ENCODE measurements at regions not wholly inside any gene's neighbourhood (a gene's known extent, or its start where the extent isn't known, plus 50 kb on each side); places are given as distances from the start of the nearest gene placed in this dataset.
A peak's percentile ranks its signal among the peaks of the same experiment; 100 is the strongest.
"Not testable (repeated sequence)": the region's sequence is repeated elsewhere in the genome, so short reads cannot be mapped to it uniquely, and the experiment has no call there.

DNA sequence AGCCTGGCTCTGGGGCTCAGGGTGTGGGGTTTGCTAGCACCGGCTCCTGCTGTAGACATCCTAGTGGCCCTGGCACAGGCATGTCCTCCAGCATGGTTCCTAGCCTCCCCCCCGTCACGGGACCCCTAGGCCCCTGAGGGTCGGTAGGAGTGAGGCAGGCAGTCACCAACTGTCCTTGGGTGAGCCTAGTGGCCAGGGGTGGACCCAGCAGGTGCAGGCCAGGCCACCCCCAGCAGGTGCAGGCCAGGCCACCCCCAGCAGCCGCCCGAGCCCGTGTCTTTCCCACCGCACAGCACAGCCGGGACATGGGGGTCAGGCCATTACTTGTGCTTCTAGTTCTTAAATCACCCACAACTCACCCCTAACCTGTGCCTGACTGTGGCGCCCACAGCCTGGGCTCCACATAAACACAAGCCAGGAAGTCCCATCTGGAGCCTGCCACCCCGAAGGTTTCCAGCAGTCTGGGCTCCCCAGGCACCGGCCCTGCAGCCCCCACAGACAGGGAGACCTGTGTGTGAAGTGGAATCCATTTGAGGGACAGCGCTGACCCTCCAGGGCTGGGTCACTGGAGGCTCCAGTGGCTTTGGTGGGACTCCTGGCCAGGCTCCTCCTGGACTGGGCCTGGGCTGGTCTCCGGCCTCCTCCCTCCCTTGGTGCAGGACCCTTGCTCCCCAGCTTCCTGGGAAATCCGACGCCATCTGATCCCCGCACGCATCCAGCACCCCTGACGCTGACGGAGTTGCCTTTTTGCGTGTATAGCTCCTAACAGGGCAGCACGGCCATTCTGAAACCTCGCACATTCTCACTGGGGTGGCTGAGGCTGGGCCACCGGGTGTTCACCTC is 114.1 kb upstream of the LPCAT1 start:
- Mint-ChIP-seq H3K9me3 (no peaks in the 10 kb centered on the region), H3K36me3 (ENCODE audit: low read depth) (peaks cover 8% of the 10 kb centered on the region), H3K27ac (no peak overlapping the region), H3K27me3 (peaks cover 13% of the 10 kb centered on the region), H3K4me3 (no peak overlapping the region), H3K4me1 (ENCODE audit: low read depth) (peaks cover 31% of the 10 kb centered on the region)
- peak; percentile 21 for DNase-seq

- Mint-ChIP-seq H3K36me3 (ENCODE audit: low read depth) (peaks cover 11% of the 10 kb centered on the region), H3K9me3 (no peaks in the 10 kb centered on the region), H3K4me3 (no peak overlapping the region), H3K27ac (no peak overlapping the region), H3K4me1 (ENCODE audit: low read depth) (peaks cover 38% of the 10 kb centered on the region), H3K27me3 (peaks cover 11% of the 10 kb centered on the region)
- peak; percentile 20 for DNase-seq
Measured at GRCh38 chr5:1636981-1637638, 113.3 kb upstream of the LPCAT1 start.

- peaks cover 15% of the 10 kb centered on the region for H3K36me3 Mint-ChIP-seq (ENCODE audit: low read depth)
- not testable (repeated sequence) for H3K4me3 Mint-ChIP-seq, H3K9me3 Mint-ChIP-seq, H3K27me3 Mint-ChIP-seq
- DNase-seq: peak; percentile 24
- peak overlapping the region; percentile 26 for H3K27ac Mint-ChIP-seq
- H3K4me1 Mint-ChIP-seq (ENCODE audit: low read depth): peaks cover 40% of the 10 kb centered on the region
Measured at GRCh38 chr5:1636208-1636770, 112.5 kb upstream of the LPCAT1 start.

DNA sequence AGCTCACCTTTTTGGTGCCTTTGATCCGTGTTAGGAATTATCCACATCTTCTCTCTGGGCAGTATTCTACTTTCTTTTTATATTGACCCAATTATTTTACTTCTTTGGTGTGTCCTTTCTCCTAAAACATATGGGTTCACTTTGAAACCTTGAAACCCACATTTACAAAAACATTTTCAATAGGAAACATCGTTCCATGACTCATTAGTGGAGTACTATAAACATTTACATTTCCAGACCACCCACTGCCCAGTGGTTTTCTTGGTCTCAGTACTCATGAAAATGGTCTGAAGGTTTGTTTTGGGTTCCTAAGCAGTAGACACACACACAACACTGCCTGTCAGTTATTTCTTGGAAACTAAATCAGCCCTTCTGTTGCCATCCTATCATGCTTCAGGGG is 111.7 kb upstream of the LPCAT1 start:
- not testable (repeated sequence) for DNase-seq, H3K9me3 Mint-ChIP-seq, H3K27me3 Mint-ChIP-seq
- peaks cover 24% of the 10 kb centered on the region for H3K36me3 Mint-ChIP-seq (ENCODE audit: low read depth)
- H3K4me3 Mint-ChIP-seq: peak overlapping the region; percentile 92
- H3K4me1 Mint-ChIP-seq (ENCODE audit: low read depth): peaks cover 42% of the 10 kb centered on the region
- H3K27ac Mint-ChIP-seq: peak overlapping the region; percentile 76

DNA sequence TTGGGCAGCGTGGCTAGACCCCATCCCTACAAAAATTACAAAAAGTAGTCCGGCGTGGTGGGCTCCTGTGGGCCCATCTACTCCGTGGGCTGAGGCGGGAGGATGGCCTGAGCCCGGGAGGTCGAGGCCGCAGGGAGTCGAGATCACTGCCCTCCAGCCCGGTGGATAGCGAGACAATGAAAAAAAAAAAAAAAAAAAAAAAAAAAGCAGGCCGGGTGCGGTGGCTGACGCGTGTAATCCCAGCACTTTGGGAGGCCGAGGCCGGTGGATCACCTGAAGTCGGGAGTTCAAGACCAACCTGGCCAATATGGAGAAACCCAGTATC is 110.5 kb upstream of the LPCAT1 start:
- Mint-ChIP-seq H3K9me3 (no peaks in the 10 kb centered on the region), H3K36me3 (ENCODE audit: low read depth) (peaks cover 35% of the 10 kb centered on the region), H3K4me3 (peak overlapping the region; percentile 92), H3K27ac (peak overlapping the region; percentile 95), H3K4me1 (ENCODE audit: low read depth) (peaks cover 42% of the 10 kb centered on the region), H3K27me3 (no peaks in the 10 kb centered on the region)
- DNase-seq: no peak

DNA sequence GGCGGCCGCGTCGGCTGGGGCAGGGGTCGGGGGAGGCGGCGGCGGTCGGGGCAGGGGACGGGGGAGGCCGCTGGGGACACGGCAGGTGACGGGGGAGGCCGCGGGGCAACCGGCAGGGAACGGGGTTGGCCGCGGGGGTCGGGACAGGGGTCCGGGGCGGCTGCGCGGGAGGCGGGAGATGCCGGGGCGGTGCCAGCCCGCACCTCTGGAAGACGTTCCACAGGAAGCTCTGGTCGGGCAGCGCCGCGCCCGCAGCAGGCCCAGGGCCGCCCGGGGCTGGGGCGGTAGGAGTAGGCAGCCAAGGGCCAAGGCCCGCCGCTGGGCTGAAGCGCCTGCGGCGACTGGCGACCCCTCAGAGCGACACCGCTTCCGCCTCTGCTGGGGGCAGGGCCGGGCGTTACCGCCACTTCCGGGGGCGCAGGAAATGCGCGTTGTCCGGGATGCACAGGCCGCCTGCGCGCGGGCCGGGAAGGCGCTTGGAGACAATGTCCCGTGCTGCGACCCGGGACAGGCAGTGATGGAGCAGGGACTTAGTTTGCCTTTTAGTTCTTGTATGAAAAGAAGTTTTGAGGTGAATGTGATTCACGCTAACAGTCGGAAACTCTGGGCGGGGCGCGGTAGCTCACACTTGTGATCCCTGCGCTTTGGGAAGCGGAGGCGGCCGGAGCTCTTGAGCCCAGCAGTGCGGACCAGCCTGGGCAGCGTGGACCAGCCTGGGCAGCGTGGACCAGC is 110.0 kb upstream of the LPCAT1 start:
- no peaks in the 10 kb centered on the region for H3K9me3 Mint-ChIP-seq
- H3K4me1 Mint-ChIP-seq (ENCODE audit: low read depth): peaks cover 42% of the 10 kb centered on the region
- H3K4me3 Mint-ChIP-seq: peak overlapping the region; percentile 92
- peak overlapping the region; percentile 95 for H3K27ac Mint-ChIP-seq
- H3K27me3 Mint-ChIP-seq: no peaks in the 10 kb centered on the region
- peaks cover 37% of the 10 kb centered on the region for H3K36me3 Mint-ChIP-seq (ENCODE audit: low read depth)
- DNase-seq: peak; percentile 90

- not testable (repeated sequence) for H3K9me3 Mint-ChIP-seq, H3K27ac Mint-ChIP-seq, H3K4me3 Mint-ChIP-seq, H3K27me3 Mint-ChIP-seq
- H3K36me3 Mint-ChIP-seq (ENCODE audit: low read depth): peaks cover 48% of the 10 kb centered on the region
- peaks cover 39% of the 10 kb centered on the region for H3K4me1 Mint-ChIP-seq (ENCODE audit: low read depth)
- peak; percentile 8 for DNase-seq
Measured at GRCh38 chr5:1631004-1631403, 107.2 kb upstream of the LPCAT1 start.

GRCh38 chr5:1626397-1626796 is 102.6 kb upstream of the LPCAT1 start:
- DNase-seq; H3K4me1 Mint-ChIP-seq (ENCODE audit: low read depth); H3K9me3 Mint-ChIP-seq; H3K27ac Mint-ChIP-seq; H3K27me3 Mint-ChIP-seq; H3K4me3 Mint-ChIP-seq: not testable (repeated sequence)
- peaks cover 64% of the 10 kb centered on the region for H3K36me3 Mint-ChIP-seq (ENCODE audit: low read depth)

DNA sequence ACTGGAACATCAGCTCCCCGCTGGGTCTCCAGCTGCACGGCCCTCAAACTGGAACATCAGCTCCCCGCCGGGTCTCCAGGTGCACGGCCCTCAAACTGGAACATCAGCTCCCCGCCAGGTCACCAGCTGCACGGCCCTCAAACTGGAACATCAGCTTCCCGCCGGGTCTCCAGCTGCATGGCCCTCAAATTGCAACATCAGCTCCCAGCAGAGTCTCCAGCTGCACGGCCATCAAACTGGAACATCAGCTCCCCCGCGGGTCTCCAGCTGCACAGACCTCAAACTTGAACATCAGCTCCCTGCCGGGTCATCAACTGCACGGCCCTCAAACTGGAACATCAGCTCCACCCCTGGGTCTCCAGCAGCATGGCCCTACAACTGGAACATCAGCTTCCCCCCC is 95.8 kb upstream of the LPCAT1 start:
- DNase-seq; H3K9me3 Mint-ChIP-seq; H3K4me3 Mint-ChIP-seq; H3K4me1 Mint-ChIP-seq (ENCODE audit: low read depth); H3K27ac Mint-ChIP-seq; H3K27me3 Mint-ChIP-seq: not testable (repeated sequence)
- peaks cover 77% of the 10 kb centered on the region for H3K36me3 Mint-ChIP-seq (ENCODE audit: low read depth)

DNA sequence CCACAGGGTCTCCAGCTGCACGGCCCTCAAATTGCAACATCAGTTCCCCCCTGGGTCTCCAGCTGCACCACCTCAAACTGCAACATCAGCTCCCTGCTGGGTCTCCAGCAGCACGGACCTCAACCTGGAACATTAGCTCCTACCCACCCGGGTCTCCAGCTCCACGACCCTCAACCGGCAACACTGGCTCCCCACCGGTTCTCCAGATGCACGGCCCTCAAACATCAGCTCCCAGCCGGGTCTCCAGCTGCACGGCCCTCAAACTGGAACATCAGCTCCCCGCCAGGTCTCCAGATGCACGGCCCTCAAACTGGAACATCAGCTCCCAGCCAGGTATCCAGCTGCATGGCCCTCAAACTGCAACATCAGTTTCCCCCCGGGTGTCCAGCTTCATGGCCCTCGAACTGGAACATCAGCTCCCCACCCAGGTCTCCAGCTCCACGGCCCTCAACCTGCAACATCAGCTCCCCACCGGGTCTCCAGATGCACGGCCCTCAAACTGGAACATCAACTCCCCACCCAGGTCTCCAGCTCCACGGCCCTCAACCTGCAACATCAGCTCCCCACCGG is 94.6 kb upstream of the LPCAT1 start:
- H3K27me3 Mint-ChIP-seq: not testable (repeated sequence)

GRCh38 chr5:1617236-1617755 is 93.5 kb upstream of the LPCAT1 start:
- H3K36me3 Mint-ChIP-seq (ENCODE audit: low read depth): peaks cover 63% of the 10 kb centered on the region
- not testable (repeated sequence) for H3K4me1 Mint-ChIP-seq (ENCODE audit: low read depth); H3K4me3 Mint-ChIP-seq; DNase-seq; H3K9me3 Mint-ChIP-seq; H3K27me3 Mint-ChIP-seq; H3K27ac Mint-ChIP-seq

More for the DNA sequence above, 94.6 kb upstream of the LPCAT1 start:
- peaks cover 69% of the 10 kb centered on the region for H3K36me3 Mint-ChIP-seq (ENCODE audit: low read depth)
- not testable (repeated sequence) for H3K27ac Mint-ChIP-seq; H3K9me3 Mint-ChIP-seq; DNase-seq; H3K4me3 Mint-ChIP-seq; H3K4me1 Mint-ChIP-seq (ENCODE audit: low read depth)

- not testable (repeated sequence) for DNase-seq; H3K27ac Mint-ChIP-seq; H3K4me1 Mint-ChIP-seq (ENCODE audit: low read depth); H3K4me3 Mint-ChIP-seq; H3K9me3 Mint-ChIP-seq; H3K27me3 Mint-ChIP-seq
- peaks cover 44% of the 10 kb centered on the region for H3K36me3 Mint-ChIP-seq (ENCODE audit: low read depth)
Measured at GRCh38 chr5:1613515-1613914, 89.8 kb upstream of the LPCAT1 start.

- Mint-ChIP-seq H3K4me1 (ENCODE audit: low read depth) (peaks cover 20% of the 10 kb centered on the region), H3K36me3 (ENCODE audit: low read depth) (peaks cover 19% of the 10 kb centered on the region)
- H3K4me3 Mint-ChIP-seq, H3K27me3 Mint-ChIP-seq, DNase-seq, H3K27ac Mint-ChIP-seq, H3K9me3 Mint-ChIP-seq: not testable (repeated sequence)
Measured at GRCh38 chr5:1610526-1610925, 86.8 kb upstream of the LPCAT1 start.

- peaks cover 14% of the 10 kb centered on the region for H3K36me3 Mint-ChIP-seq (ENCODE audit: low read depth)
- not testable (repeated sequence) for H3K27me3 Mint-ChIP-seq, H3K27ac Mint-ChIP-seq, DNase-seq, H3K9me3 Mint-ChIP-seq, H3K4me3 Mint-ChIP-seq
- H3K4me1 Mint-ChIP-seq (ENCODE audit: low read depth): peaks cover 20% of the 10 kb centered on the region
Measured at GRCh38 chr5:1609111-1609510, 85.4 kb upstream of the LPCAT1 start.
